Loucy (cell line): ENCODE measurements at regions not wholly inside any gene's neighbourhood (a gene's known extent, or its start where the extent isn't known, plus 50 kb on each side); places are given as distances from the start of the nearest gene placed in this dataset.

Experiments
- H2AFZ ChIP-seq: fragments of 200-600 bp; sonication (generic); 2 replicates; pipeline ENCODE4 v1.6.0; 2016; ENCODE audit warnings: antibody characterized with exemption, mild to moderate bottlenecking, low read length, moderate library complexity
- H3F3A ChIP-seq: fragments of 200-600 bp; 2 replicates; pipeline ENCODE4 v1.6.0; 2016; ENCODE audit warnings: antibody characterized with exemption, low read depth, mild to moderate bottlenecking
- H3K27me3 ChIP-seq: fragments of 200-600 bp; sonication (generic); 2 replicates; pipeline ENCODE4 v1.6.1; 2014; ENCODE audit warnings: low read length, mild to moderate bottlenecking; ENCODE audit not compliant: insufficient read depth, poor library complexity, severe bottlenecking
- H3K36me3 ChIP-seq: fragments of 200-600 bp; sonication (generic); 2 replicates; pipeline ENCODE4 v1.6.1; 2016; ENCODE audit warnings: low read length; ENCODE audit not compliant: insufficient read depth
- H3K4me1 ChIP-seq: fragments of 200-600 bp; sonication (generic); 2 replicates; pipeline ENCODE4 v1.5.1; 2014; ENCODE audit warnings: low read length, mild to moderate bottlenecking; ENCODE audit not compliant: insufficient read depth, poor library complexity, severe bottlenecking
- H3K4me2 ChIP-seq: fragments of 200-600 bp; sonication (generic); 2 replicates; pipeline ENCODE4 v1.6.0; 2014; ENCODE audit warnings: antibody characterized with exemption, low read length, low read depth, mild to moderate bottlenecking; ENCODE audit not compliant: poor library complexity, severe bottlenecking
- H3K4me3 ChIP-seq: fragments of 200-600 bp; sonication (generic); 2 replicates; pipeline ENCODE4 v1.5.1; 2014; ENCODE audit warnings: low read length, mild to moderate bottlenecking, mixed read lengths; ENCODE audit not compliant: poor library complexity, severe bottlenecking
- H3K79me2 ChIP-seq: fragments of 200-600 bp; sonication (generic); 2 replicates; pipeline ENCODE4 v1.6.1; 2014; ENCODE audit warnings: low read length; ENCODE audit not compliant: insufficient read depth
- H3K9ac ChIP-seq: fragments of 200-600 bp; sonication (generic); 2 replicates; pipeline ENCODE4 v1.6.0; 2014; ENCODE audit warnings: mild to moderate bottlenecking, low read depth, low read length, moderate library complexity; ENCODE audit not compliant: poor library complexity, severe bottlenecking
- H3K9me2 ChIP-seq: fragments of 200-600 bp; sonication (generic); replicated peaks from 2 replicates; pipeline ENCODE4 v1.6.1; 2016; ENCODE audit warnings: low read depth, low read length, mixed read lengths
- H3K9me3 ChIP-seq: fragments of 200-600 bp; sonication (generic); 2 replicates; pipeline ENCODE4 v1.6.1; 2014; ENCODE audit warnings: mild to moderate bottlenecking, antibody characterized with exemption, low read length, low read depth; ENCODE audit not compliant: insufficient read depth
- H4K20me1 ChIP-seq: fragments of 200-600 bp; sonication (generic); 2 replicates; pipeline ENCODE4 v1.6.0; 2014; ENCODE audit warnings: antibody characterized with exemption, low read length, mild to moderate bottlenecking; ENCODE audit not compliant: insufficient read depth, poor library complexity, severe bottlenecking
- EZH2phosphoT487 ChIP-seq: fragments of 200-600 bp; IDR thresholded peaks from 2 replicates; pipeline ENCODE4 v1.6.1; 2018; ENCODE audit warnings: antibody characterized with exemption, mild to moderate bottlenecking, moderate library complexity, borderline replicate concordance
- TF ChIP-seq, protein P1 (sequence below): fragments of 200-600 bp; sonication (generic); conservative IDR thresholded peaks from 2 replicates; pipeline ENCODE4 v1.5.1; 2014; ENCODE audit warnings: mild to moderate bottlenecking, antibody characterized with exemption, low read length

DNA sequence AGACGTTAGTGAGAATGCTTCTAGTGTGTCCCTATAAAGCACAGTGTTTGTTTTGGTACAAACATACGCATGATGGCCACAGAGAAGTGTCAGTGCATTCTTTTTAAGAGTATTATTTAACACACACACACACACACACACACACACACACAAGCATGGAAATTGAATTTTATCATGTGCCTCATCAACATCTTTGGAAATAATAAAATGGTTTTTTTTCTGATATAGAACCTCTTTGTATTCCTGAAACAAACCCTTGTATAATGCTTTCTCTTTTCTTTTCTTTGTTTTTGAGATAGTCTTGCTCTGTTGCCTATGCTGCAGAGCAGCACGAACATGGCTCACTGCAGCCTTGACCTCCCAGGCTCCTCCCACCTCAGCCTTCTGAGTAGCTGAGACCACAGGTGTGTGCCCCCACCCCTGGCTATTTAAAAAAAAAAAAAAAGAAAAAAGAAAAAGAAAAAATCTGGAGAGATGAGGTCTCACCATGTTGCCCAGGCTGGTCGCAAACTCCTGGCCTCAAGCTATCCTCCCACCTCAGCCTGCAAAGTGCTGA, 116.2 kb upstream of the SYNDIG1 start:
- Histone ChIP-seq H3K4me1 (no peaks in the 10 kb centered on the region), H3K4me3 (no peak overlapping the region), H3K9ac (no peak overlapping the region), H3K27me3 (no peaks in the 10 kb centered on the region), H3F3A (no peaks in the 10 kb centered on the region), H2AFZ (no peak overlapping the region), H4K20me1 (no peaks in the 10 kb centered on the region), H3K9me2 (no peaks in the 10 kb centered on the region), H3K36me3 (no peaks in the 10 kb centered on the region), H3K4me2 (no peak overlapping the region), H3K9me3 (no peaks in the 10 kb centered on the region), H3K79me2 (no peaks in the 10 kb centered on the region)
- TF ChIP-seq, protein P1, sequence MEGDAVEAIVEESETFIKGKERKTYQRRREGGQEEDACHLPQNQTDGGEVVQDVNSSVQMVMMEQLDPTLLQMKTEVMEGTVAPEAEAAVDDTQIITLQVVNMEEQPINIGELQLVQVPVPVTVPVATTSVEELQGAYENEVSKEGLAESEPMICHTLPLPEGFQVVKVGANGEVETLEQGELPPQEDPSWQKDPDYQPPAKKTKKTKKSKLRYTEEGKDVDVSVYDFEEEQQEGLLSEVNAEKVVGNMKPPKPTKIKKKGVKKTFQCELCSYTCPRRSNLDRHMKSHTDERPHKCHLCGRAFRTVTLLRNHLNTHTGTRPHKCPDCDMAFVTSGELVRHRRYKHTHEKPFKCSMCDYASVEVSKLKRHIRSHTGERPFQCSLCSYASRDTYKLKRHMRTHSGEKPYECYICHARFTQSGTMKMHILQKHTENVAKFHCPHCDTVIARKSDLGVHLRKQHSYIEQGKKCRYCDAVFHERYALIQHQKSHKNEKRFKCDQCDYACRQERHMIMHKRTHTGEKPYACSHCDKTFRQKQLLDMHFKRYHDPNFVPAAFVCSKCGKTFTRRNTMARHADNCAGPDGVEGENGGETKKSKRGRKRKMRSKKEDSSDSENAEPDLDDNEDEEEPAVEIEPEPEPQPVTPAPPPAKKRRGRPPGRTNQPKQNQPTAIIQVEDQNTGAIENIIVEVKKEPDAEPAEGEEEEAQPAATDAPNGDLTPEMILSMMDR: no peak
- no peak for TF ChIP-seq EZH2phosphoT487

DNA sequence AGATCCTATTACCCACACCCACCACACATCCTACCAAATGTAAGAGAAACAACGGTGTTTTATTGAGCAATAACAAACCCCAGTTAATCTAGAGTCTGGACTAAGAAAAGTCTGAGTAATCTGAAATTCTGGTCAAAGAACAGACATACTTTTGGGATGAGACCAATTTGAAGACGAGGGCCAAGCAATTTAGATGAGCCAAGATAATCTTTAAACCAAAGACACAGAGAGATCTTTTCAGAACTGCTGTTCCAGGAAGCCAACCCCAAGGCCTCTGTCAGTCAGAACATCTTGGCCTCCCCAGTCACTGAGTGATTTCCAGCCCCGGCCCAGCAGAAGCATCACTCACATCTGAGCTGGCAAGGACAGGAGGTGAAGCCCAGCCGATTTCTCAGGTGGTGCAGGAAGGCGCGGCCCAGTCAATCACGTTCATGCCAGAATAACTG, 118.5 kb upstream of the SYNDIG1 start:
- H3K4me2 ChIP-seq: no peak overlapping the region
- H3K36me3 ChIP-seq: no peaks in the 10 kb centered on the region
- no peaks in the 10 kb centered on the region for H3F3A ChIP-seq
- no peak for TF ChIP-seq EZH2phosphoT487
- TF ChIP-seq, protein P1: no peak
- H3K79me2 ChIP-seq: no peaks in the 10 kb centered on the region
- no peak overlapping the region for H3K4me3 ChIP-seq
- no peaks in the 10 kb centered on the region for H3K27me3 ChIP-seq
- no peak overlapping the region for H3K9ac ChIP-seq
- H4K20me1 ChIP-seq: no peaks in the 10 kb centered on the region
- no peaks in the 10 kb centered on the region for H3K4me1 ChIP-seq
- no peak overlapping the region for H2AFZ ChIP-seq
- H3K9me2 ChIP-seq: no peaks in the 10 kb centered on the region
- H3K9me3 ChIP-seq: no peaks in the 10 kb centered on the region

DNA sequence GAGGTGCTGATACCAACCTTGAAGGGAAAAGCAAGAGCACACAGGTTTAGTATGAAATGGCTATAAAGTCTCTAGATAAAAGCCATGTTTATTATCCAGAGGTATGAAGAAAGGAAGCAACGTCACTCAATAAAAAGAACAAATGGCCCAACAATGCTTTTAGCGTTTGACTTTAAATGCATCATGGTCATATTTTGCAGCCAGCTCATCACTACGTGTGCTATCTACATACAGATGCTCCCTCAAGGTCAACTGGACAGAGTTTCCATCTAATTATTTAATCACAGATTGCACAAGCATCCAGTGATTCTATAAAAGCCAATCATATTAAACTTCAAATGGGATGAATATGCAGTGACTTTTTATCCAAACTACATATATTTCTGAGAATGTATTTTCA, 127.6 kb upstream of the SYNDIG1 start:
- H3K9me3 ChIP-seq: no peaks in the 10 kb centered on the region
- H2AFZ ChIP-seq: no peak overlapping the region
- no peaks in the 10 kb centered on the region for H3K9me2 ChIP-seq
- H3K79me2 ChIP-seq: no peaks in the 10 kb centered on the region
- no peaks in the 10 kb centered on the region for H3K36me3 ChIP-seq
- 0 out of 2 replicates have a peak, but pooled peaks cover 4% of the 10 kb centered on the region for H3F3A ChIP-seq
- H3K27me3 ChIP-seq: no peaks in the 10 kb centered on the region
- no peak overlapping the region for H3K4me2 ChIP-seq
- H4K20me1 ChIP-seq: no peaks in the 10 kb centered on the region
- TF ChIP-seq, protein P1: no peak
- no peak for TF ChIP-seq EZH2phosphoT487
- peaks cover 22% of the 10 kb centered on the region for H3K4me1 ChIP-seq
- no peak overlapping the region for H3K9ac ChIP-seq
- H3K4me3 ChIP-seq: no peak overlapping the region
